ENCODE measurements at regions not wholly inside any gene's neighbourhood (a gene's known extent, or its start where the extent isn't known, plus 50 kb on each side); places are given as distances from the start of the nearest gene placed in this dataset.

DNA sequence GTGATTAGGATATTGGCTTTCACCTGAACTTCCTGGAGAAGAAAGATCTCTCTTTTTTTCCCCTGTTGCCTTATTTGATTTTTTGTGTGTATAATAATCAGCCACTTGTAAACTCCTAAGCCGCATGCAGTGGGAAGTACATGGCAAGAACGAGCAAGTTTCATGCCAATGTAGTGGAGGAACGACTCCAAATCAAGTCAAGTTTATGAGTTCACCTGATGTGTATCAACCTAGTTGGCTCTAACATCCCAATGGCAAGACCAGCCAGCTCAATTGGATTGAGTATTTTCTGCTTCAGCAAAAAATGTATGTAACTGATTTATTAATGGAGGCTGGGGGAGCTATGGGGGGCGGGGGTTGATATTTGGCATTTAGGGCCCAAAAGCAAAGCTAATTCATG is 65.5 kb upstream of the LYZL1 start:
- TF ChIP-seq, protein P1, sequence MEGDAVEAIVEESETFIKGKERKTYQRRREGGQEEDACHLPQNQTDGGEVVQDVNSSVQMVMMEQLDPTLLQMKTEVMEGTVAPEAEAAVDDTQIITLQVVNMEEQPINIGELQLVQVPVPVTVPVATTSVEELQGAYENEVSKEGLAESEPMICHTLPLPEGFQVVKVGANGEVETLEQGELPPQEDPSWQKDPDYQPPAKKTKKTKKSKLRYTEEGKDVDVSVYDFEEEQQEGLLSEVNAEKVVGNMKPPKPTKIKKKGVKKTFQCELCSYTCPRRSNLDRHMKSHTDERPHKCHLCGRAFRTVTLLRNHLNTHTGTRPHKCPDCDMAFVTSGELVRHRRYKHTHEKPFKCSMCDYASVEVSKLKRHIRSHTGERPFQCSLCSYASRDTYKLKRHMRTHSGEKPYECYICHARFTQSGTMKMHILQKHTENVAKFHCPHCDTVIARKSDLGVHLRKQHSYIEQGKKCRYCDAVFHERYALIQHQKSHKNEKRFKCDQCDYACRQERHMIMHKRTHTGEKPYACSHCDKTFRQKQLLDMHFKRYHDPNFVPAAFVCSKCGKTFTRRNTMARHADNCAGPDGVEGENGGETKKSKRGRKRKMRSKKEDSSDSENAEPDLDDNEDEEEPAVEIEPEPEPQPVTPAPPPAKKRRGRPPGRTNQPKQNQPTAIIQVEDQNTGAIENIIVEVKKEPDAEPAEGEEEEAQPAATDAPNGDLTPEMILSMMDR (IDR thresholded peaks at IDR 0.05), result no peak
- no peak for TF ChIP-seq POLR2A (IDR thresholded peaks at IDR 0.05)
